GM13977 (cell line): ENCODE measurements at regions not wholly inside any gene's neighbourhood (a gene's known extent, or its start where the extent isn't known, plus 50 kb on each side); places are given as distances from the start of the nearest gene placed in this dataset.

Experiments
- DNase-seq: peaks from one replicate; pipeline ENCODE4 v3.0.0; 2012; ENCODE audit warnings: low spot score
- CTCF ChIP-seq: IDR thresholded peaks from 2 replicates; pipeline ENCODE4 v1.5.1; 2012; ENCODE audit warnings: mild to moderate bottlenecking, control low read depth; ENCODE audit not compliant: insufficient read depth; ENCODE audit errors: extremely low read depth, missing control alignments
- in situ Hi-C: fragments of 300-500 bp; cut with MboI; formaldehyde crosslinking; loops from one replicate; pipeline ENCODE4 v1.12.0; 2022; ENCODE audit warnings: low sequenced_read_pairs, low pct_unique_long_range_greater_than_20kb, mixed read lengths, inconsistent platforms; ENCODE audit not compliant: unreplicated experiment

GRCh38 chr7:45390731-45391130 is 183.4 kb upstream of the ADCY1 start:
- in situ Hi-C loops, result no loop called here
- TF ChIP-seq CTCF, result no peak
- no peak for DNase-seq

- in situ Hi-C loops, result no loop called here
- DNase-seq, result peak; percentile 4
- TF ChIP-seq CTCF, result no peak
These were observed 182.3 kb upstream of the ADCY1 start for GRCh38 chr7:45391618-45392451.

GRCh38 chr7:45394117-45394708 is 180.0 kb upstream of the ADCY1 start:
- no peak for DNase-seq
- in situ Hi-C loops, result no loop called here
- TF ChIP-seq CTCF, result no peak

- no peak for DNase-seq
- in situ Hi-C loops, result no loop called here
- TF ChIP-seq CTCF, result no peak
These were observed 175.1 kb upstream of the ADCY1 start for GRCh38 chr7:45399069-45399468.

GRCh38 chr7:45400680-45401079 is 173.5 kb upstream of the ADCY1 start:
- DNase-seq, result no peak
- TF ChIP-seq CTCF, result no peak
- in situ Hi-C loops, result no loop called here

- no peak for TF ChIP-seq CTCF
- DNase-seq, result no peak
- in situ Hi-C loops, result no loop called here
These were observed 173.0 kb upstream of the ADCY1 start for GRCh38 chr7:45401155-45401554.
